Dedifferentiated amniotic fluid mesenchymal stem cell (primary cell): ENCODE measurements at regions not wholly inside any gene's neighbourhood (a gene's known extent, or its start where the extent isn't known, plus 50 kb on each side); places are given as distances from the start of the nearest gene placed in this dataset.
"Not testable (repeated sequence)": the region's sequence is repeated elsewhere in the genome, so short reads cannot be mapped to it uniquely, and the experiment has no call there.

Experiments used
- DNase-seq: peaks from one replicate; pipeline ENCODE4 v3.0.0-alpha.2; 2016; ENCODE audit errors: extremely low spot score

DNA sequence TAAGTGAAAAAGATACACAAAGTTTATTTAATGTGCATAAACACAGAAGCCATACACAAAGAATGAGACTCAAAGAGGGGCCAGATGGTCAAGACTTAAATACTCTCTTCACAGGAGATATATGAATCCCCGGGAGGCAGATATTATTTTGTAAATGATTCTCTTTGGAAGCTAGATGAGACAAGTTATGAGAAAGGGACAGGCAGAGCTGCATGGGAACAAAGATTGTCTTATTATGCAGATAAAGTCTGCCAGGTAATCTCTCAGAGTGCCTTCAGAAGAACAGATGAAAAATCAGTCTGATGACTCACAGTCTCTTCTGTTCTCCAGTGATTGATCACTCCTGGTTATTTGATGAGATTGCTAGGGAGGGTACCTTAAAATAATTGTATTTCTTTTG, 89.0 kb downstream of the NAF1 start:
- no peak for DNase-seq

DNA sequence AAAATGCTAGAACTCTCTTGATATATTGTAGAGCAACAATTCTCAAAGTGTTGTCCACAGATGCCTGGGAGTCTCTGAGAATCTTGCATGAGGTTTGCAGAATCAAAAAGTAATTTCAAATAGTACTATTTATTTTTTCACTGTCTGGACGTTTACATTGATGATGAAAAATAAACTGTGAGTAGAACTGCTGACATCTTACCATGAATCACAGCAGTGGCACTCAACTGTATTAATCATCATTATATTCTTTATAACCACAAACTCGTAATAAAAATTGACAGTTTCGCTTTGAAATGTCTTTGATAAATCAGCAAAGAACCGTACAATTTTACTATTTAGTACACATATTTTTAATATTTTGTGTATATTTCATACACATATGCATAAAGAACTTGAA, 94.5 kb downstream of the NAF1 start:
- no peak for DNase-seq

DNA sequence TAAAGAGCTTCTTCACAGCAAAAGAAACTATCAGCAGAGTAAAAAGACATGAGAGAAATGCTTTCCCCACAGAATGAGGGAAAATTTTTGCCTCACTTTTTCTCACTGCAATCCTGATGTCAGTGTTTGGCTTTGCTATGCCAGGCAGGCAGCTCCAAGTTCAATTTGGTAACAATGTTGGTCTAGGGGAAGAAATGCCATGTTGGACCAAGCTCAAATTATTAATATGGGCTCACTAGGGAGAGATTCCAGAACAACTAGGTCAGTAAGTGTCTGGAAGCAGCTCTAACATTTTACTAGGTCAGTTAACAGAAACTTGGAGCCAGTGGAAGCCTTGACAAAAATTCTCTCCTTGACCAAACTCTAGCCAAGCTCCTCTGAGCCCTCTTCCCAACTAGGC, 95.4 kb downstream of the NAF1 start:
- no peak for DNase-seq

DNA sequence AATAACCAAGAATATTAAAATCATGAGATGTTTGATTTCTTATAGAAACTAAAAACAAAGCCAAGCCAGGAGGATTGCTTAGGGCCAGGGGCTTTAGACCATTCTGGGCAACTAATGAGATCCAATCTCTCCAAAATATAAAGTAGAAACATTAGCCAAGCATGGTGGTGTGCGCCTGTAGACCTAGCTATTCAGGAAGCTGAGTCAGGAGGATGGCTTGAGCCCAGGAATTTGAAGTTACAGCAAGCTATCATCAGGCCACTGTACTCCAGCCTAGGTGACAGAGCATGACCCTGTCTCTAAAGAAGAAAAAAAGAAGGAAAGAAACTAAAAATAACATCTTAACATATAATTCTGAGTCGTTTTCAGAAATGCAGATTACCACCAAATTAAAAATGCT, 96.7 kb downstream of the NAF1 start:
- no peak for DNase-seq

DNA sequence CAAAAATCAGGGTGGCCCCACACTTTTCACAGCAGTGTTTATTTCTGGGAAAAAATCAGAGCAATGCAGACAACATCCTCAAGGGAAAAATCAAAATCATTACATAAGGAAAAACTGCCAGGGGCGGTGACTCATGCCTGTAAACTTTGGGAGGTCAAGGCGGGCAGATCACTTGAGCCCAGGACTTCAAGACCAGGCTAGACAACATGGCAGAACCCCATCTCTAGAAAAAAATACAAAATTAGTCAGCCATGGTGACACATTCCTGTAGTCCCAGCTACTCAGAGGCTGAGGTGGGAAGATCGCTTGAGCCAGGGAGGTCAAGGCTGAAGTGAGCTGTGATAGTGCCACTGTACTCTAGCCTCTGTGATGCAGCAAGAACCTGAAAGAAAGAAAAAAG, 102.8 kb downstream of the NAF1 start:
- DNase-seq, result no peak

DNA sequence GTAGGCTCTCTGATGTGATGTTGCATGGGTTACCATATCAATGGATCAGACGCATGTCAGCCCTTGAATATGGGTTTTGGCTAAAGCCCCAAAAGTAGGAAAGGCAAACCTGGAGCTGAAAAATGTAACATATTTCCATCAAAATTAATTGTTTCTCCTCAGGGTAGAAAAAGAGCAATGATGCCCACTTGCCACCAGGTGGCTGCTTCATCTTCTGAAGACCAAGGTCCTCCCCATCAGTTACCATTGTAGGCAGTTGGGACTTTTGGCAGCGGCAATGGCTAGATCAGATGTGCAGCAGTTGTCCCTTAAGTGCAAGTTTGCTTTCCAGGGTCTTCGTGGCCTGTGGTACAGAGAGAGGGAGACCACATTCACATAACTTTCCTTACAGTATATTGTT, 118.2 kb downstream of the NAF1 start:
- peak; percentile 26 for DNase-seq

DNA sequence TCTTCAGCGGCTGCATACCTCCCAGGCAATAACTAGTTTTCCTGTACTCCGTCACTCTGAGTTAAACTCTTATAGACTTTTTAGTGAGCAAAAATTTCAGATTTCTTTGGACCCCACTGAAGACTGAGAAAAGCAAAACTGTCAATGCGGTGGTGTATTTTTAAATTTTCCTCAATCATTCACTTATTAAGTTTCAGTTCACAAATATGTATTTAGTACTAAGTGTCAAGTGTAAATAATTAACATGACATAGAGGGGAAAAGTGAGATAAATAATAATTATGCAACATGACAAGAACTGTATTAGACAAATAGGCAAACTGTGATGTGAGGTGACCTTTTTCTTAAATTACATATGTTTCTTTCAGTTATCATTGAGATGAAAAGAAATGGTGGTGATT, 124.4 kb downstream of the NAF1 start:
- DNase-seq, result no peak

DNA sequence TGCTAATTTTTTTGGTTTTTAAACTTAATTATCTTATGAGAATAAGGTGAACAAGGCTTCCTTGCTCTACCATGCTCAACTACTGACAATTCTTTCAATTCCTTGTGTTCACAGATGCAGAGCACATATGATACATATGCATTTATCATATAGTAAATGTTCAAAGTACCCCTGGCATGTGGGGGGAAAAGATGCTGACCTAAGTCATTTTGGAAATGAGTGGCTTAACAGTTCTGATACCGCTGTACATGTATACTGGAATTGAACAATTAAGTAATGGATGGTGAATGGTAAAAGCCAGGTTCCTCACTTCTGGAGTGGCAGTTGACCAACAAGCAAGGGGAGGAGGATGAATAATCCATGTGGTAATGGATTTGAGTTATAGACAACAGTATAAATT, 149.6 kb downstream of the NAF1 start:
- no peak for DNase-seq

DNA sequence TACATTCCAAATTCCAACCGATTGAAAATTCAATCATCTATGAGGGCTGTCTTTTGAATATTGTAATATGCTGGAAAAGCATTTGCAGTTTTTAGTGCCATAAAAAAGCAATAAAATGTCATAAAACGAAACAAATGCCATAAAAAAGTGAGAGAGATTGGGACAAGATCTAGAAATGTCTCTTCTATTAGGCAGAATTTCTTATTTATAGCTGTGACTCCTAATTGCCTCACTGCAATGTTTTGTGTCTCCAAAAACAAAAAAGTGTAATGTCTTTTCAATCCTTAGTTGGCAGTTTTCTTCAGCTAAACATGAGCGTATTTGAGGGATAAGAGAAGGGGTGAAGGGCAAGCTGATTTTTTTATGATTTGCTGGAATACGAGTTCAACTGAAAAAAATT, 153.9 kb downstream of the NAF1 start:
- no peak for DNase-seq

DNA sequence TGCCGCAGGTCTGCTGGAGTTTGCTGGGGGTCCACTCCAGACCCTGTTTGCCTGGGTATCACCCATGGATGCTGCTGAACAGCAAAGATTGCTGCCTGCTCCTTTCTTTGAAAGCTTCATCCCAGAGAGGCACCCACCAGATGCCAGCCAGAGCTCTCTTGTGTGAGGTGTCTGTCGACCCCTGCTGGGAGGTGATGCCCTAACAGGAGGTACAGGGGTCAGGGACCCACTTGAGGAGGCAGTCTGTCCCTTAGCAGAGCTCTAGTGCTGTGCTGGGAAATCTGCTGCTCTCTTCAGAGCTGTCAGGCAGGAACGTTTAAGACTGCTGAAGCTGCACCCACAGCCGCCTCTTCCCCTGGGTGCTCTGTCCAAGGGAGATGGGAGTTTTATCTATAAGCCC, 162.7 kb downstream of the NAF1 start:
- DNase-seq, result no peak

DNA sequence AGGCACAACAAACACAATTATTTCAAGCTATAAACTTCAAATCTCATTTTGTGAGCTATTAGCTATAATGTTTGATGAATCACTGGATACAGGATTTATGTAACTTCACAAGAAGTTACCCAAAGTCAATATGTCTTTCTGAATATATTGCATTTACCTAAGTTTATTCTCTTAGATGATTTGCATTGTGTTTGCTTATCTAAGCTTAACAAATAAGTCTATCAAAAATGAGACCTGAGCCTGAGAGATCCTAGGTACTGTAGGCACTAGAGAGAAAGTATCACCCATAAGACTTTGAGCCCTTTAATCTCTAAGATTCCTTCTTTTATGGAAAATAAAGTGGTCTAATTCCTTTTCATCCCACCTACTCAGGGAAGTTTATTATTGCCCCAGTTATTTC, 178.2 kb downstream of the NAF1 start:
- DNase-seq, result no peak

DNA sequence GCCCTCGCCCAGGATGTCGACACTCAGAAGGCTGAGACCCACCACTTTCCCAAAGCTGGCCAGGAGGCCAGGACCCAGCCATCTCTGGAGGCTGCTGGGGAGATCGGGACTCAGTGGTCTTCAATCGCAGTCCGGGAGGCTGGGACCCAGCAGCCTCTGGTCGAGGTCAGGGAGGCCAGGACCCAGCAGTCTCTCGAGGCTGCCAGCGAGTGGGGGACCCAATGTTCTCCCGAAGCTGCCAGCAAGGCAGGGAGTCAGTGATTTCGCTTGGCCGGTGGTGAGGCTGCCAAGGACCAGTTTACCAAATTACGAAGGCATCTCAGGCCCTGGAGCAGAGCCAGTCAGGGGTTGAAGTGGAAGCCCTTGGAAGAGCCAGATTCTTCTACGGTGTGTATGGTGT, 181.6 kb downstream of the NAF1 start:
- DNase-seq, result no peak

DNA sequence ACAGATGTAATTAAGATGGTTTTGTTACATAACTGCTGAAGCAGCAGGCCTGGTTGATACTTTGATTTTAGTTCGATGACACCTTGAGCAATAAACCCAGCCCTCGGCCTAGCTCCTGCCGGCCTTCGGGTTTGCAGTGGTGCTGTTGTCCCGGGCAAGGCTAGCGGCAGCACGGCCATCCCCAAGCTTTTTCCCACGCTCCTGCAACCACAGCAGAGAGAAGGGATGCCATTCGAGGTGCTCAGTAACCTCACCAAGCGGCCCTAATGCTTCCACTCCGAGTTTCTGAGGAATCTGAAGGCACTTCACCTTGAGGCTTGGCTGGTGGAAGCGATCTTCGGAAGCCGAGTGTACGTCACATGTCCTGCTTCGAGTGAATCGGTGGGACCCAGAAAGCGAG, 182.1 kb downstream of the NAF1 start:
- DNase-seq, result no peak

DNA sequence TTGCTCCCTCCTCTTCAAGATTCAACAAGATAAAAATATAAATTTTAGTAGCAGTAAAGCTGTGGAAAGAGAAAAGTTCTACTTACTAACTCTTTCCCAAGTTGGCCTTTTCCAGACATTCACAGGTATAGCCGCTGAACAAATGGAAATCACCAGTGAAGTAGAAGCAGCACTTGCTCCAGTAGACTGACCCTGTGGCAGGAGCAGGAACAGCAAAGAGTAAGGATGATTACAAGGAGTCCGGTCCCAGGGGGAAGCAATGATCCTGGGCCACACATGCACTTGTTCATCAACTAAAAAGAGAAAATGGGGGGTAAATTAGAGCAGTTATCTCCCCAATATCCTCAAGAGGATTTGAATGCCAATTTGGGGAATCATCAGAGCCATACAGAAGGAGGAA, 184.9 kb downstream of the NAF1 start:
- DNase-seq, result no peak

DNA sequence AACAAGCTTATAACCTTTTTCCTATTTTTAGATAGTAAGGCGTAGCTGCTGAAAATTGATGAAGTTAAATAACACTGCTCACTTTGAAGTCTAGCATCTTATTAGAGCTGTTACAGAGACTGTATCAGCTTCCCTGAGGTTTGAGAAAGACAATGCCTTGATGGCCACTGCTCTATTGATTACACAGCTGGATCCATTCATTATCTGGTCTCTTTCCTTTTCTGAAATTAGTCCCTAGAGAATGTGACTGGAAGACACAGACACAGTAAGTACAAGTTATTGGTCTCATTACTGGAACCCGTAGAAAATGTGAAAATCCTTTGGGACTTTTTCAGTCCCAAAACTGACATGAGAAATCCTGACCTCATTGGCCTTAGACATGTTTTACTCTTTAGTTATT, 188.3 kb downstream of the NAF1 start:
- no peak for DNase-seq

DNA sequence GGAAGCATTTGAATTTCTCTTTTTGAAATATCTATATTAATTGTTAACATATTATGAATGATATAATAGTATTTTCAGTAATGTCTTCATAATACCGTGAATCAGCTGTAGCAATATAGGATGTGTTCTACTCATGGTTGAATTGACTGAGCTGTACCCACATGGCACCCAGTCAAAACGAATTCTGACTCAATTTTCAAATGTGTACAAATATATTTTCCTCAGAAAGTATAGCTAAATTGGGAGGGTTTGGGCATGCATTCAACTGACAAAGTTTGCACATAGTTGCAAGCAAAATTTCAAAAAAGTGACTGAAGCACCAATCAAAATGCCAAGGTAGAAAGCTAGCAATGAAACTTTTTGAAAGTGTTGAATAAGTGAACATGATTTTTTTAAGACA, 188.9 kb downstream of the NAF1 start:
- DNase-seq, result no peak

DNA sequence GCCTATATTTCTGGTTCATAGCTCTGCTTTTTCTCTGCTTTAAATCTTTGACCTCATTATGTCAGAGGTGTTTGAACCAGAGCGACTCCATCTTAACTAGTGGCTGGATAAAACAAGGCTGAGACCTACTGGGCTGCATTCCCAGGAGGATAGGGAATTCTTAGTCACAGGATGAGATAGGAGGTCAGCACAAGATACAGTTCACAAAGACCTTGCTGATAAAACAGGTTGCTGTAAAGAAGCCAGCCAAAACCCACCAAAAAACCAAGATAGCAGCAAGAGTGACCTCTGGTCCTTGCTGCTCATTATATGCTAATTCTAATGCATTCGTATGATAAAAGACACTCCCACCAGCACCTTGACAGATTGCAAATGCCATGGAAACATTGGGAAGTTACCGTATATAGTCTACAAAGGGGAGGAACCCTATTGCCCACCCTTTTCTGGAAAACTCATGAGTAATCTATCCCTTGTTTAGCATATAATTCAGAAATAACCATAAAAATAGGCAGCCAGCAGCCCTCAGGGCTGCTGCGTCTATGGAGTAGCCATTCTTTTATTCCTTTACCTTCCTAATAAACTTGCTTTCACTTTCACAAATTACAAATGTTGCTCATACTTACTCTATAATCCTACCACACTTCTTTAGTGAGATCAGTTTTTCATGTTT, 193.9 kb downstream of the NAF1 start:
- DNase-seq, result no peak

DNA sequence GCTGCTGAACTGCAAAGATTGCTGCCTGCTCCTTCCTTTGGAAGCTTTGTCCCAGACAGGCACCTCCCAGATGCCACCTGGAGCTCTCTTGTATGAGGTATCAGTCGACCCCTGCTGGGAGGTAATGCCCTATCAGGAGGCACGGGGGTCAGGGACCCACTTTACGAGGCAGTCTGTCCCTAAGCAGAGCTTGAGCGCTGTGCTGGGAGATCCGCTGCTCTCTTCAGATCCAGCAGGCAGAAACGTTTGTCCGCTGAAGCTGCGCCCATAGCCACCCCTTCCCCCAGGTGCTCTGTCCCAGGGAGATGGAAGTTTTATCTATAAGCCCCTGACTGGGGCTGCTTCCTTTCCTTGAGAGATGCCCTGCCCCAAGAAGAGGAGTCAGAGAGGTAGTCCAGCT, 197.5 kb downstream of the NAF1 start:
- DNase-seq, result no peak

DNA sequence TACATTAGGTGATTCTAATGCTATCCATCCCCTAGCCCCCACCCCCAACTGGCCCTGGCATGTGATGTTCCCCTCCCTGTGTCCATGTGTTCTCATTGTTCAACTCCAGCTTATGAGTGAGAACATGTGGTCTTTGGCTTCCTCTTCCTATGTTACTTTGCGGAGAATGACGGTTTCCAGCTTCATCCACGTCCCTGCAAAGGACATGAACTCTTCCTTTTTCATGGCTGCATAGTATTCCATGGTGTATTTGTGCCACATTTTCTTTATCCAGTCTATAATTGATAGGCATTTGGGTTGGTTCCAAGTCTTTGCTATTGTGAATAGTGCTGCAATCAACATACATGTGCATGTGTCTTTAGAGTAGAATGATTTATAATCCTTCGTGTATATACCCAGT, 200.7 kb downstream of the NAF1 start:
- DNase-seq, result not testable (repeated sequence)

DNA sequence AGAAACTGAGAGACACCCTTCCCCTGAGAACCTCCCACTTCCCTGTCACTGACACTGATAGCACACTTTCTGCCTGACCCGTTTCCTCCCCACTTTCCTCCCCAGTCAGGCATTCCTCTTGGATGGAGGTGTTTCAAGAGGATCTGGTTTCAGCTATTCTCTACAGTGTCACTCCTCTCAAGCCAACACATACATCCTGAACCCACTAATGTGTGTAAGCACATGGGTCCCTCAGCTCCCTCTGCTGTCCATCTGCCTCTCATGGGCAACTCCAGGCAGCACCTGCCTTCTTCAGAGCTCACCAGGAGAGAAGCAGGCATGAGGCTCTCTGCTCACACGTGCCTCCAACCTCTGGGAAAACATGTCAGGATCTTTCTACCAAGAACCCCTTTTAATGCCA, 207.6 kb downstream of the NAF1 start:
- no peak for DNase-seq

DNA sequence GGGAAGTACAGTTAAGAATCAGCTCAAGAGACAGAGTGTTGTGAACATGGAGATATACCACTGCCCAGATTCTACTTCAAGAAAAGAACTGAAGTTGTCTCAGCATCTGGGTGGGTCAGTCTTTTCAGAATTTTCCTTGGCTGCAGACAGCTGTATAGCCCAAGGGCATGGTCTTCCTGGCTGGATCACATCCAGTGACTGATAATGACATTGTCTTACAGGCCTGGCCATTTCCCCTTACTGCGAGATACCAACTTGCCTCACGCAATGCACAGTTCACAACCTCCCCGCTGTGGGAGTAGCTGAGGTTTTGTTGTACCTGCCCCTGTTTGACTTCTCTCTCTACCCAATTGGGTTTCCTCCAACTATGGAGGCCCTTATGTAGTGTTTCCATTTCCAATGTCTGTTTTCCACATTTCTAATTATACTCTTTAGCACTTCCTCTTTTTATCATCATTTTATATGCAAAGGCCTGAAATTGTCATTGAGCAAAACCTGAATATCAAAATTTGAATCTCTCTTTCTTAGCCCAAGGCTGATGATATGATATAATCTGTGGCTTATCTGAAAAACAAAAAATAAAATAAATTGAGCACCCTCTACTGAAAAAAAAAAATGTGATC, 209.1 kb downstream of the NAF1 start:
- DNase-seq, result no peak

DNA sequence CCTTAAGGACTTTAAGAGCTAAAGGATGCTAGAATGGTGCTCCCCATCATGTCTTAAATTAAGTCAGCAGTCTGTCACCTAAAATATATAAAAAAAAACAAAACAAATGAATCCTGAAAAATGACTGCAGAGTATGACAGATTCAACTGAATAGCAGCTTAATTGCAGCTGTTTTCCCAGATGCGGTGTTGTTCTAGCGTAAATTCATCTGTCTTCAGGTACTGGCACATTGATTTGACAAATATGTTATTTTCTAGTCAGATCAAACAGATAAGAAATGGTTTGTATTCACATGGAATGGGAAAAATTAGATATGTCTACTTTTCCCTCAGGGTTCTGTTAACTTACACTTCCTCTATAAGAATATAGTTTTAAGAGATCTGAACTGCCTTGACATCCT, 211.7 kb downstream of the NAF1 start:
- no peak for DNase-seq

DNA sequence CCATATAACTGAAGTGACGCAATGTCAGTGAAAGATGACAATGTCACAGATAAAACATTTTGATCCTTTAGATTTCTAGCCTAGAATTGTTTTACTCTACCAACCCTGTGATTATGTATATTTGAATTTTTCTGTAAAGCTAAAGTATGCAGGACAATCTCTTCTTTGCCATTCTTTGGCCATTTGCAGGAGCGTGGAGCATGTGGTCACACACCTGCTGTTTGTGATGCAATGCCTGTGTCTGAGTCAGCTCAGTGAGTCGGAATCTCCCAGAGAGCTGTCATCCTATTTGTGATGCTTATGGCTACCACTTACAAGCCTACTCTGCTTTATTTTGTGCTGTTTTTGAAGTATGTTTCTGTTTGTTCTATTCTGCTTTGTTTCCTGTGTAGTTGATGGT, 214.5 kb downstream of the NAF1 start:
- no peak for DNase-seq

DNA sequence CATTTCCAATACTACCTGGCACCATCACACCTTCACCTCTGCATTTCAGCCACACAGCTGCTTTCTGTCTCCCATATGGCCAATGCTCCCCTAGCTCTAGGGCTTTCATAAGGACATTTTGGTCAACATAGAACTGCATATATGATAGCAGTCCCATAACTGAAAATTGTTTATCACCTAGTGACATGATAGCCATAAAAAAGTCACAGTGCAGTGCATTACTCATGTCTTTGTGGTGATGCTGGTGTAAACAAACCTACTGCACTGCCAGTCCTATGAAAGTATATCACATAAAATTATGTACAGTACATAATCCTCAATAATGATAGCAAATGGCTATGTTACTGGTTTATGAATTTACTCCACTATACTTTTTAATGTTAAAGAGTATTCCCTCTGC, 221.0 kb downstream of the NAF1 start:
- DNase-seq, result no peak
